ENCODE measurements at regions not wholly inside any gene's neighbourhood (a gene's known extent, or its start where the extent isn't known, plus 50 kb on each side); places are given as distances from the start of the nearest gene placed in this dataset.

DNA sequence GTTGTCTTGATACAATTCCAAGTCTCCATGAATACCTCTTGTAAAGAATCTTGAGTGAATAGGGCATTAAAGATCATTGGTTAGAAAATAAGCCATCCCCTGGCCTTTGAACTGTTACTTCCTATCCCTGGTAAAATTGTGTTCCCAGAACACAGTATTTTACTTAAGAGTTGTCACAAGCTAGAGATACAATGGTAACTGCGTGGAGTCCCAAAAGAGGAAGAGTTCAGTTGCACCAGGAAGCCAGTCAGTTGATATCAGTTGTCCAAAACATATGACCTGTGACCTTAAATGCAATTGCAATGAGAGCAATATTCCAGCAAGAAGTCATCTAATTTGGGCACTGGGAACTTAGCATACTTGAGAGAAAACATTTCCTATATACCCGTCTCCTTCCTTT, 117.3 kb downstream of the NEDD1 start:
- TF ChIP-seq, protein P1, sequence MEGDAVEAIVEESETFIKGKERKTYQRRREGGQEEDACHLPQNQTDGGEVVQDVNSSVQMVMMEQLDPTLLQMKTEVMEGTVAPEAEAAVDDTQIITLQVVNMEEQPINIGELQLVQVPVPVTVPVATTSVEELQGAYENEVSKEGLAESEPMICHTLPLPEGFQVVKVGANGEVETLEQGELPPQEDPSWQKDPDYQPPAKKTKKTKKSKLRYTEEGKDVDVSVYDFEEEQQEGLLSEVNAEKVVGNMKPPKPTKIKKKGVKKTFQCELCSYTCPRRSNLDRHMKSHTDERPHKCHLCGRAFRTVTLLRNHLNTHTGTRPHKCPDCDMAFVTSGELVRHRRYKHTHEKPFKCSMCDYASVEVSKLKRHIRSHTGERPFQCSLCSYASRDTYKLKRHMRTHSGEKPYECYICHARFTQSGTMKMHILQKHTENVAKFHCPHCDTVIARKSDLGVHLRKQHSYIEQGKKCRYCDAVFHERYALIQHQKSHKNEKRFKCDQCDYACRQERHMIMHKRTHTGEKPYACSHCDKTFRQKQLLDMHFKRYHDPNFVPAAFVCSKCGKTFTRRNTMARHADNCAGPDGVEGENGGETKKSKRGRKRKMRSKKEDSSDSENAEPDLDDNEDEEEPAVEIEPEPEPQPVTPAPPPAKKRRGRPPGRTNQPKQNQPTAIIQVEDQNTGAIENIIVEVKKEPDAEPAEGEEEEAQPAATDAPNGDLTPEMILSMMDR (optimal IDR thresholded peaks at IDR 0.05 in 1 of 3, IDR thresholded peaks at IDR 0.05 in 1 of 3, conservative IDR thresholded peaks at IDR 0.05 in 1 of 3; ENCODE audit: extremely low read depth in 1 of 3, insufficient read depth in 2 of 3, low read length in 3 of 3) = no peak
- TF ChIP-seq EZH2 (IDR thresholded peaks at IDR 0.05; ENCODE audit: low read length) = no peak
- dilution Hi-C loops (cut with MboI; ENCODE audit: extremely low pct_ligation_motif_present, low sequenced_read_pairs) = no loop called here
- no peak for FAIRE-seq
- H3K27ac ChIP-seq (ENCODE audit: control insufficient read depth, insufficient read depth, low read length) = no peak overlapping the region
- H3K4me3 ChIP-seq (ENCODE audit: control insufficient read depth in 2 of 3, extremely low read depth in 1 of 3, insufficient read depth in 2 of 3, low read depth in 1 of 3, low read length in 3 of 3) = no peak overlapping the region
- H3K4me1 ChIP-seq (ENCODE audit: control insufficient read depth, extremely low read depth, insufficient read depth, low read length) = no peaks in the 10 kb centered on the region
- no peaks in the 10 kb centered on the region for H3K79me2 ChIP-seq (ENCODE audit: control insufficient read depth, insufficient read depth, low read length)
- no peaks in the 10 kb centered on the region for H4K20me1 ChIP-seq (ENCODE audit: control insufficient read depth, extremely low read depth, insufficient read depth, low read length)
- H3K27me3 ChIP-seq (ENCODE audit: control insufficient read depth, extremely low read depth, insufficient read depth, low read length) = no peaks in the 10 kb centered on the region
- H3K36me3 ChIP-seq (ENCODE audit: control insufficient read depth in 2 of 2, extremely low read depth in 1 of 2, insufficient read depth in 2 of 2, low read length in 2 of 2) = no peaks in the 10 kb centered on the region
- DNase-seq (ENCODE audit: low read depth, low spot score) = no peak
- no peaks in the 10 kb centered on the region for H3K9me1 ChIP-seq (ENCODE audit: control insufficient read depth, extremely low read depth, insufficient read depth, low read length)
- H3K9me3 ChIP-seq (ENCODE audit: control insufficient read depth, low read depth, low read length) = no peaks in the 10 kb centered on the region
- no peak overlapping the region for H3K4me2 ChIP-seq (ENCODE audit: control insufficient read depth, extremely low read depth, insufficient read depth, low read depth, low read length)
- H2AFZ ChIP-seq (ENCODE audit: control insufficient read depth, low read length) = no peak overlapping the region
- no peak overlapping the region for H3K9ac ChIP-seq (ENCODE audit: control insufficient read depth, extremely low read depth, insufficient read depth, low read length)

DNA sequence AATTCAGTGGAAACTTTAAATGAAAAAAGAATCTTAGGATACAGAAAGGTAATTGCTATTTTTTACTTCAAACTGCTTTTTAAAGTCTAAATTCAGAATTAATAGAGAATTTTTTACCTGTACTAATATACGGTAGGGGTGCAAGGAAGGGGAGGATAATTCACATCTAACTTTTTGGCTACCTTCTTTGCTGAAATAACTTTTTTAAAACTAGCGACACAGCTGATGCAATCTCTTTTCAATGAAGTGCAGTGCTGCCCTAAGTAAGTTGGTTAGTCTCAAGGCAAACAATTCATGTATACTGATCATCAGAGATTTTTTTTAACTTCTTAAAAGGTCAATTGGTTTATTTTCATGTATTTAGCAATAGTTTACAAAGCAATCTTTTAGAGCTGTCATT, 119.8 kb downstream of the NEDD1 start:
- DNase-seq (ENCODE audit: low read depth, low spot score) = no peak
- Histone ChIP-seq H3K9ac (ENCODE audit: control insufficient read depth, extremely low read depth, insufficient read depth, low read length) (no peak overlapping the region), H3K9me1 (ENCODE audit: control insufficient read depth, extremely low read depth, insufficient read depth, low read length) (no peaks in the 10 kb centered on the region), H3K27ac (ENCODE audit: control insufficient read depth, insufficient read depth, low read length) (no peak overlapping the region), H3K79me2 (ENCODE audit: control insufficient read depth, insufficient read depth, low read length) (no peaks in the 10 kb centered on the region), H3K27me3 (ENCODE audit: control insufficient read depth, extremely low read depth, insufficient read depth, low read length) (no peaks in the 10 kb centered on the region), H3K36me3 (ENCODE audit: control insufficient read depth in 2 of 2, extremely low read depth in 1 of 2, insufficient read depth in 2 of 2, low read length in 2 of 2) (no peaks in the 10 kb centered on the region), H3K4me2 (ENCODE audit: control insufficient read depth, extremely low read depth, insufficient read depth, low read depth, low read length) (no peak overlapping the region), H2AFZ (ENCODE audit: control insufficient read depth, low read length) (no peak overlapping the region), H3K4me1 (ENCODE audit: control insufficient read depth, extremely low read depth, insufficient read depth, low read length) (no peaks in the 10 kb centered on the region), H3K9me3 (ENCODE audit: control insufficient read depth, low read depth, low read length) (no peaks in the 10 kb centered on the region), H3K4me3 (ENCODE audit: control insufficient read depth in 2 of 3, extremely low read depth in 1 of 3, insufficient read depth in 2 of 3, low read depth in 1 of 3, low read length in 3 of 3) (no peak overlapping the region), H4K20me1 (ENCODE audit: control insufficient read depth, extremely low read depth, insufficient read depth, low read length) (no peaks in the 10 kb centered on the region)
- TF ChIP-seq, protein P1 (optimal IDR thresholded peaks at IDR 0.05 in 1 of 3, IDR thresholded peaks at IDR 0.05 in 1 of 3, conservative IDR thresholded peaks at IDR 0.05 in 1 of 3; ENCODE audit: extremely low read depth in 1 of 3, insufficient read depth in 2 of 3, low read length in 3 of 3) = no peak
- no peak for TF ChIP-seq EZH2 (IDR thresholded peaks at IDR 0.05; ENCODE audit: low read length)
- dilution Hi-C loops (cut with MboI; ENCODE audit: extremely low pct_ligation_motif_present, low sequenced_read_pairs) = no loop called here
- no peak for FAIRE-seq
